GM21576 (cell line): ENCODE measurements at regions not wholly inside any gene's neighbourhood (a gene's known extent, or its start where the extent isn't known, plus 50 kb on each side); places are given as distances from the start of the nearest gene placed in this dataset.

Experiments used
- ATAC-seq: cut with Tn5 transposase; IDR thresholded peaks from one replicate; pipeline ENCODE4 v1.9.1; 2021; ENCODE audit warnings: mild to moderate bottlenecking, moderate library complexity; ENCODE audit not compliant: unreplicated experiment

DNA sequence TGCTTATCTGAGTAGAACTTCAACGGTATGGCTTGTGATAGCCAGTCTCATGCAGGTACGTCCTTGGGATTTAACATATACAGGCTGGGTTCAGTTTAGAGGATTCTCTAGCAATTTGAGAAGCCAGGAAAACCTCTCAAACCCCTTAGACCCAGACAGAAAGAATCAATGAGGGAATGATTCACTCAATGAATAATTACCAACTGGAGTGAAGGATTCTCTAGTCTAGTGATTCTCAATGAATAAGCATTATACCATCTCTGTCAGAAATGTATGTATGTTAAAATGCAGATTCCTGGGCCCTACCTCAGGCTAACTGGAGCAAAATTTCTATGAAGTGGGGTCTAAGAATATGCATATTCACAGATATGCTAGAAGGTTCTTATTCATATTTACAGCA is 54.5 kb upstream of the APP start:
- ATAC-seq = no peak

DNA sequence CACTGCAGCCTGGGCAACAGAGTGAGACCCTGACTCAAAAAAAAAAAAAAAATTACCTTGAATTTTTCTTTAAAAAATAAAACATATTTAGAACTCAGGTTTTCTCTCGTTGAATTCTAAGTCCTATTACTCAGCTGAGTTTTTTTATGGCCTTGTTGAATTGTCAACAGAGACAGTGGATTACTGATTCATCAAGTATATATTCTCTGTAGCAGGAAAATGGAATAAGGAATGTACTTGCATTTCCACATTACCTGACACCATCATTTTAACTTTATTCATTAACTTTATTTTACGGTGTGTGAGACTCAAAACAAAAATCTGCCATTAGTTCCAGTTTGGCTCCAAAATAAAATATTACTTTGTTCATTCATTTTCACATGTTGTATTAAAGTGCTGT is 53.8 kb upstream of the APP start:
- no peak for ATAC-seq
